Stimulated activated naive B cell treated with anti-CD40 and anti-IgM and Interleukin-4, amounts not matched to agents 10 μg/mL and 1 μg/mL and 100 μg/mL, for 72 hours (primary cell): ENCODE measurements at regions not wholly inside any gene's neighbourhood (a gene's known extent, or its start where the extent isn't known, plus 50 kb on each side); places are given as distances from the start of the nearest gene placed in this dataset.

Experiments
- ATAC-seq, 2 donors: fragments of 150-1000 bp; cut with Tn5 transposase; replicated peaks; 2 replicates each; pipeline ENCODE4 v1.10.0; 2021; ENCODE audit warnings: moderate library complexity in 1 of 2
- DNase-seq: peaks from one replicate; pipeline ENCODE4 v3.0.0; 2021
- H3K27ac Mint-ChIP-seq: one replicate; pipeline ENCODE4 v1.8.0; 2022; ENCODE audit warnings: mild to moderate bottlenecking, mixed read lengths
- H3K27me3 Mint-ChIP-seq, 2 donors: one replicate each; pipeline ENCODE4 v1.8.0; 2022; ENCODE audit warnings: mixed read lengths in 2 of 2
- H3K36me3 Mint-ChIP-seq, 2 donors: one replicate each; pipeline ENCODE4 v1.8.0; 2022; ENCODE audit warnings: mixed read lengths in 2 of 2, mild to moderate bottlenecking in 1 of 2
- H3K4me1 Mint-ChIP-seq, 2 donors: one replicate each; pipeline ENCODE4 v1.8.0; 2022; ENCODE audit warnings: mixed read lengths in 2 of 2, mild to moderate bottlenecking in 1 of 2
- H3K4me3 Mint-ChIP-seq, 2 donors: one replicate each; pipeline ENCODE4 v1.8.0; 2022; ENCODE audit warnings: mild to moderate bottlenecking in 2 of 2, mixed read lengths in 2 of 2, moderate library complexity in 1 of 2
- H3K9me3 Mint-ChIP-seq, 2 donors: one replicate each; pipeline ENCODE4 v1.8.0; 2022; ENCODE audit warnings: mixed read lengths in 2 of 2, mild to moderate bottlenecking in 1 of 2

GRCh38 chr6:30396833-30397479 is 52.0 kb downstream of the RPP21 start:
- H3K27ac Mint-ChIP-seq, result no peak overlapping the region

GRCh38 chr6:30397697-30398096 is 52.7 kb downstream of the RPP21 start:
- peaks cover 0 to 3% of the 10 kb centered on the region in 2 donors for H3K4me1 Mint-ChIP-seq
- no peak overlapping the region for H3K27ac Mint-ChIP-seq
- no peaks in the 10 kb centered on the region for H3K36me3 Mint-ChIP-seq
- H3K27me3 Mint-ChIP-seq, result peaks cover 44 to 53% of the 10 kb centered on the region in 2 donors
- no peak overlapping the region for H3K4me3 Mint-ChIP-seq
- DNase-seq (no peak), ATAC-seq (no peak)
- no peaks in the 10 kb centered on the region for H3K9me3 Mint-ChIP-seq

More at GRCh38 chr6:30396833-30397479, 52.0 kb downstream of the RPP21 start:
- peak; percentile 100 for ATAC-seq
- peaks cover 44 to 53% of the 10 kb centered on the region in 2 donors for H3K27me3 Mint-ChIP-seq
- no peaks in the 10 kb centered on the region for H3K36me3 Mint-ChIP-seq
- peaks cover 0 to 3% of the 10 kb centered on the region in 2 donors for H3K4me1 Mint-ChIP-seq
- no peaks in the 10 kb centered on the region for H3K9me3 Mint-ChIP-seq
- peak; percentile 71 for DNase-seq
- H3K4me3 Mint-ChIP-seq, result no peak overlapping the region

DNA sequence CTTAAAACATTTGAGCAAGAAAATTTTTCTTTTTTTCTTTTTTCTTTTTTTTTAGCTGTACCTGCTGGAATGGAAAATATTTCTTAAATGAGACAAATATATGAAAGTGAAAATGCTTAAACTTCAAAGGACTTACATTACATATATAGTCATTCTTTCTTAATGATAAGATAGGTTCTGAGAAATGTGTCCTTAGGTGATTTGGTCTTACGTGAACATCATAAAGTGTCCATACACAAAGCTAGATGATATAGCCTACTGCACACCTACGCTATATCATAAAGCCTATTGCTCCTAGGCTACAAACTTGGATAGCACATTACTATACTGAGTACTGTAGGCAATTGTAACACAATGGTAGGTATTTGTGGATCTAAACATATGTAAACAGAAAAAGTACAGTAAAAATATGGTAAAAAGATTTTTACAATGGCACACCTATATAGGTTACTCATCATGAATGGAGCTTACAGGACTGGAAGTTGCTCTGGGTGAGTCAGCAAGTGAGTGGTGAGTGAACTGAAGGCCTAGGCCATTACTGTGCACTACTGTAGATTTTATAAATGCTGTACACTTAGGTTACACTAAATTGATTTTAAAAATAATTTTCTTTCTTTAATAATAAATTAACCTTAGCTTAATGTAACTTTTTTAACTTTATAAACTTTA is 54.6 kb downstream of the RPP21 start:
- H3K4me3 Mint-ChIP-seq, result no peak overlapping the region
- H3K27ac Mint-ChIP-seq, result no peak overlapping the region
- ATAC-seq, result no peak
- peaks cover 46 to 47% of the 10 kb centered on the region in 2 donors for H3K27me3 Mint-ChIP-seq
- H3K4me1 Mint-ChIP-seq, result peaks cover 0 to 3% of the 10 kb centered on the region in 2 donors
- no peak for DNase-seq
- no peaks in the 10 kb centered on the region for H3K9me3 Mint-ChIP-seq
- H3K36me3 Mint-ChIP-seq, result no peaks in the 10 kb centered on the region

- no peak overlapping the region for H3K27ac Mint-ChIP-seq
- no peaks in the 10 kb centered on the region for H3K4me1 Mint-ChIP-seq
- no peak overlapping the region for H3K4me3 Mint-ChIP-seq
- H3K9me3 Mint-ChIP-seq, result peaks cover 7 to 10% of the 10 kb centered on the region in 2 donors
- peaks cover 2 to 3% of the 10 kb centered on the region in 2 donors for H3K36me3 Mint-ChIP-seq
- DNase-seq (no peak), ATAC-seq (no peak)
- H3K27me3 Mint-ChIP-seq, result peaks cover 56 to 63% of the 10 kb centered on the region in 2 donors
Measured at GRCh38 chr6:30405934-30406333, 61.0 kb downstream of the RPP21 start.

DNA sequence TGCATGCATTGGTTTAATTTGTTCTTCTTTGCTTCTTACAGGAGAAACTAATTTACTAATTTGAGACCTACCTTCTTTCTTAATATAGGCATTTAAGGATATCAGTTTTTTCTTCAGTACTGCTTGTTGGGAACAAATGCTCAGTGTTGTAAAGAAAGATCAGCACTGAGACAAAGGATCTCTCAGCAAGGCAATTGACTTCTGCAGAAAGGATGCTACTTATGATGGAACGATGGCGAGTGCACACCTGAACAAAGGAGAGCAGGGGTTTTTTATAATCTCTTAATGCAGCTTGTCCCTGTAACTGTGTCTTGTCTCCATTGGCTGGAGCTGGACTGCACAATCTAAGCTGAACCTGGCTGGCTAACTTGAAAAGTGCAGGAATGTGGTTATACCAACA is 64.2 kb downstream of the RPP21 start:
- H3K27me3 Mint-ChIP-seq, result peaks cover 69 to 89% of the 10 kb centered on the region in 2 donors
- no peak overlapping the region for H3K27ac Mint-ChIP-seq
- ATAC-seq (no peak), DNase-seq (no peak)
- peaks cover 0 to 7% of the 10 kb centered on the region in 2 donors for H3K4me1 Mint-ChIP-seq
- no peak overlapping the region for H3K4me3 Mint-ChIP-seq
- peaks cover 7 to 10% of the 10 kb centered on the region in 2 donors for H3K9me3 Mint-ChIP-seq
- H3K36me3 Mint-ChIP-seq, result peaks cover 2 to 3% of the 10 kb centered on the region in 2 donors

DNA sequence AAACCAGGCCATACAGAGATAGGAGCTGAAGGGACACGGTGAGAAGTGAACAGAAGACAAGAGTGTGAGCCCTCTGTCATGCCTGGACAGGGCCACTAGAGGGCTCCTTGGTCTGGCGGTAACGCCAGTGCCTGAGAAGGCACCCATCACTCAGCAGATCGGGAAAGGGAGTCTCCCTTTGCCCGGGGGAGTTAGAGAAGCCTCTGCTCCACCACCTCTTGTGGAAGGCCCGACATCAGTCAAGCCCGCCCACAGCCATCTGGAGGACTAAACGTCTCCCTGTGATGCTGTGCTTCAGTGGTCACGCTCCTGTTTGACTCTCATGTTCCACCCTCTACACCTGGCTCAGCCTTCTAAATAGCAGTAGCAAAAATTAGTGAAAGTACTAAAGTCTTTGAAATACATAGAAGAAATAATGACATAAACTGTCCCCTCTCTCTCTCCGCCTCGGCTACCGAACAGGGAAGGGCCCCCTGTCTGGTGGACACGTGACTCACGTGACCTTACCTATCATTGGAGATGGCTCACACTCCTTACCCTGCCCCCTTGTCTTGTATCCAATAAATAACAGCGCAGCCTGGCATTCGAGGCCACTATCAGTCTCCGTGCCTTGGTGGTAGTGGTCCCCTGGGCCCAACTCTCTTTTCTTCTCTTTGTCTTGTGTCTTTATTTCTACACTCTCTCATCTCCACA is 66.7 kb downstream of the RPP21 start:
- peak overlapping the region; percentile 49 to 59 for H3K4me3 Mint-ChIP-seq
- H3K4me1 Mint-ChIP-seq, result peaks cover 0 to 7% of the 10 kb centered on the region in 2 donors
- peak overlapping the region; percentile 81 for H3K27ac Mint-ChIP-seq
- DNase-seq, result peak; percentile 52
- H3K27me3 Mint-ChIP-seq, result peaks cover 63 to 81% of the 10 kb centered on the region in 2 donors
- peak; percentile 53 to 80 for ATAC-seq
- H3K9me3 Mint-ChIP-seq, result peaks cover 7 to 10% of the 10 kb centered on the region in 2 donors
- H3K36me3 Mint-ChIP-seq, result peaks cover 2 to 3% of the 10 kb centered on the region in 2 donors

DNA sequence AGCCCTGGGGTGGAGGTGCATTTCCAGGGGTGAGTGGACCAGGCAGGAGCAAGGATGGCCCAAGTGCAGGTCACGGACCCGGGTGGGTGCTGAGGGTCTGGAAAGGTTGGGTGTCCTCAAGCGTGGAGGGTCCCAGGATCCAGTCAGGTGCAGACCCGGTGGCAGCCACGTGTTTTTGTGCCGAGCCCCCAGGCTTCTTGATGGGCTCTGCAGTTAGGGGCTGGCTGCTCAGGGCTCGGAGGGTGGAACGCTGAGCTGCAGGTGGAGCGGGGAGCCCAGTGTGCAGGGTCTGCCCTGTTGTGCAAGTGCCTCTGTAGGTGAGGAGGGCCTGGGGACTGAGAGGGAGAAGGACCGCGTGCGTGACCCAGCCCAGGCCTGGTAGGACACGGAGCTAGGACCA is 70.9 kb upstream of the HLA-E start:
- no peaks in the 10 kb centered on the region for H3K4me1 Mint-ChIP-seq
- no peaks in the 10 kb centered on the region for H3K36me3 Mint-ChIP-seq
- ATAC-seq (no peak), DNase-seq (no peak)
- H3K27ac Mint-ChIP-seq, result no peak overlapping the region
- no peak overlapping the region for H3K4me3 Mint-ChIP-seq
- no peaks in the 10 kb centered on the region for H3K9me3 Mint-ChIP-seq
- peaks cover 49 to 74% of the 10 kb centered on the region in 2 donors for H3K27me3 Mint-ChIP-seq

DNA sequence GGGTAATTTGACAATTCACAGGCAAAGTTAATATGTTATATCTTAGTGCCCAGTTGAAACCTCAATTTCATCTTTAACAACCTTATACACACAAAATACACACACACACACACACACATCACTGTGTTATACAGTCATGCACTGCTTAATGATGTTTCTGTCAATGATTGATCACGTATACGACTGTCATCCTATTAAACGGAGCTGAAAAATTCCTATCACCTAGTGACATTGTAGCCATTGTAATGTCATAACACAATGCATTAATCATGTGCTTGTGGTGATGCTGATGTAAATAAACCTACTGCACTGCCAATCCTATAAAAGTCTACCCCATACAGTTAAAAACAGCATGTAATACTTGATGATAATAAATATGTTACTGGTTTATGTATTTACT is 64.8 kb upstream of the HLA-E start:
- no peak for DNase-seq
- Mint-ChIP-seq H3K27me3 (peaks cover 54 to 74% of the 10 kb centered on the region in 2 donors), H3K4me3 (no peak overlapping the region), H3K27ac (no peak overlapping the region), H3K9me3 (peaks cover 0 to 4% of the 10 kb centered on the region in 2 donors), H3K36me3 (peaks cover 0 to 4% of the 10 kb centered on the region in 2 donors), H3K4me1 (no peaks in the 10 kb centered on the region)
- no peak for ATAC-seq
